AG10803 (cell line): ENCODE measurements at regions not wholly inside any gene's neighbourhood (a gene's known extent, or its start where the extent isn't known, plus 50 kb on each side); places are given as distances from the start of the nearest gene placed in this dataset.
A peak's percentile ranks its signal among the peaks of the same experiment; 100 is the strongest.

Experiments used
- DNase-seq: peaks from one replicate; pipeline ENCODE4 v3.0.0; 2010; ENCODE audit warnings: low read depth
- H3K4me3 ChIP-seq: 2 replicates; pipeline ENCODE4 v1.5.1; 2011; ENCODE audit warnings: mild to moderate bottlenecking, low read length, control low read depth
- CTCF ChIP-seq: conservative IDR thresholded peaks from 2 replicates; pipeline ENCODE4 v1.5.1; 2011; ENCODE audit warnings: mild to moderate bottlenecking, low read length, control low read depth, inconsistent platforms

DNA sequence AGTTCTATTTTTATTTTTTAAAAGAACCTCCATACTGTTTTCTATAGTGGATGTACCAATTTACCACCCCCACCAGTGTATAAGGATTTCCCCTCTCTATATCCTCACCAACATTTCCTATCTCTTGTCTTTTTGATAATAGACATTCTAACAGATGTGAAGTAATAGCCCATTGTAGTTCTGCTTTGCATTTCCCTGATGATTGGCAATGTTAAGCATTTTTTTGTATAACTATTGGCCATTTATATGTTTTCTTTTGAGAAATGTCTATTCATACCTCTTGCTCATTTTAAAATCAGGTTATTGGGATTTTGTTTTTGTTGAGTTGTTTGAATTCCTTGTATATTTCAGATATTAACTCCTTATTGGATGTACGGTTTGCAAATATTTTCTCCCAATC lies 251.1 kb upstream of the HTR2C start:
- DNase-seq, result no peak

GRCh38 chrX:114334473-114334982 lies 249.4 kb upstream of the HTR2C start:
- H3K4me3 ChIP-seq, result no peak overlapping the region
- no peak for TF ChIP-seq CTCF
- DNase-seq, result no peak

More for the DNA sequence above, 251.1 kb upstream of the HTR2C start:
- no peak for TF ChIP-seq CTCF
- no peak overlapping the region for H3K4me3 ChIP-seq

GRCh38 chrX:114338870-114339269 lies 245.0 kb upstream of the HTR2C start:
- H3K4me3 ChIP-seq, result no peak overlapping the region
- no peak for TF ChIP-seq CTCF
- no peak for DNase-seq

DNA sequence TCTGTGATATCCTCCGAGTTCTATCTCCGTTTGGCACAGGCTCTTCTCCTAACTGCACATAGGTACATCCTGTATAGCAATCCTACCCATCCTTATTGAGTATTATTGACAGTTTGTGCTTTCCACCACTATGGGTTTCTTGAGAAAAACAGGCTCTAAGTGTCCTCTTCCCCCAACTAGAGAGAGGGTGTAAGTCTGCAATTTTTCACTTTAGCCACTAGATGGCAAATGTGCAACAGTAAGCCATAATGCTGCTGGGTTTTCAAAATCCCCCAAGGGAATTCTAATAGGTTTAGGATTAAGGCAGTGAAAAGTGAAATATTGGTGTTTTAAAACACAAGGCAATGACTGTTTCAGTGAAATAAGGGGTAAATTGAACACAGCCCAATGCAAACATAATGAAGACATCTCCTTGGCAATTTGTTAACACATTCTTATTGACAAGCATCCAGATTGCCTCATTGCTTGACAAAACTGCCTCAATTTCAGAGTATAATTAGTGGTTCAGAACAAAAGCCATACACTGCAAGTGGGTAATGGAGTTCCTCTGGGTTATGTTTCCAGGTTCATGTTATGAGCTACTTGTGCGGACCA lies 239.0 kb upstream of the HTR2C start:
- no peak overlapping the region for H3K4me3 ChIP-seq
- peak; percentile 36 for DNase-seq
- peak; percentile 68 for TF ChIP-seq CTCF

DNA sequence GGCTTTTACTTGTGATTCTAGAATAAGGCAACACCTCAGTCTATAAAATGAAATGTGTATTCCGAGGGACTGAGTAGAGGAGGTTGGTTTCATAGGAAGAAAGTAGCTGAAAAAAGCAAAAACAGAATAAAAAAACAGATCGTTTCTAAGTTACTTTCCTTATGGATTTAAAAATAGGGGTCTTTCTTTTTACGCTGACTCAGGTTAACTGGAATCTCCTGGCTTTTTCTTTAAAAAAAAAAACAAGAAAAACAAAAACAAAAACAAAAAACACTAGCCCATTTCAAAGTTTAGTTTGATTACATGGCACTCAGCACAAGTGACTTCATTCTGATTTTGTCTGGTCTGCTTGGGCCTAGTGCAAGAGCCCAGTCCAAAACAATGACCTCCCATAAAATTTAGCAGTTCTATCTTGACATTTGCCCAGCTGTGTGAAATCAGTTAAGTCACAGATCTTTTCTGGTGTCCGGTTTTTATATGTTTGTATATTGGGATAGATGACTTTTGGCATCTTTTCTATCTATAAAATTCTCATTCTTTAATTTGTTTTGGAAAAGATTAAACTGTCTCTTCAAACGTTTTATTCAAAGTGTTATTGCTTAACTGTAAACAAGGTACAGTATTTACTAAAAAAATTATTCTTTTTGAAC lies 222.7 kb upstream of the HTR2C start:
- no peak for TF ChIP-seq CTCF
- DNase-seq, result no peak
- no peak overlapping the region for H3K4me3 ChIP-seq

DNA sequence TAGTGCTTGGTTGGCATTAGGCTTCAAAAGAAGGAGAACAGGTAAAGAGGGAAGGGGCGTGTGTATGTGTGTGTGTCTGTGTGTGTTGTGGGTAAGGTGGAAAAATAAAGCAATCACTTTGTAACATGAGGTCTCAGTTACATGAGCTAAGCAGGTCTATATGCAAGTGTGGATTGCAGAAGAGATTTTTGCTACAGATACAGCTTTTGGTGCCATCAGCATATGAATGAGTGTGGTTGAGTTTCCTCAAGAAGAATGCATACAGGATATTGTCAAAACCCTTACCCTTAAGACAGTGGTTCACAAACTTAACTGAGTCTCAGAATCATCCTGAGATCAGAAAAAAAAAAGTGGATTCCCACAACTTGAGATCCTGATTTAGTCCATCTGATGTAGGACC lies 220.5 kb upstream of the HTR2C start:
- no peak overlapping the region for H3K4me3 ChIP-seq
- TF ChIP-seq CTCF, result no peak
- DNase-seq, result no peak

GRCh38 chrX:114365065-114365834 lies 218.6 kb upstream of the HTR2C start:
- no peak overlapping the region for H3K4me3 ChIP-seq
- no peak for TF ChIP-seq CTCF
- DNase-seq, result no peak
